SK-N-SH (cell line): ENCODE measurements at regions not wholly inside any gene's neighbourhood (a gene's known extent, or its start where the extent isn't known, plus 50 kb on each side); places are given as distances from the start of the nearest gene placed in this dataset.

Source experiments
- JUND ChIP-seq: IDR thresholded peaks from 2 replicates; pipeline ENCODE4 v1.4.0; 2012
- MEF2A ChIP-seq: IDR thresholded peaks from 2 replicates; pipeline ENCODE4 v1.4.0; 2012; ENCODE audit warnings: low read depth, borderline replicate concordance
- MXI1 ChIP-seq: IDR thresholded peaks from 2 replicates; pipeline ENCODE4 v1.6.1; 2012; ENCODE audit warnings: mild to moderate bottlenecking, low read depth, low read length, improper control_type of control experiment
- SIN3A ChIP-seq: IDR thresholded peaks from 2 replicates; pipeline ENCODE4 v1.6.1; 2012; ENCODE audit warnings: low read depth, mild to moderate bottlenecking, low read length, moderate library complexity, borderline replicate concordance
- TAF1 ChIP-seq: IDR thresholded peaks from 2 replicates; pipeline ENCODE4 v1.6.1; 2012; ENCODE audit warnings: low read depth, mild to moderate bottlenecking, low read length, moderate library complexity, borderline replicate concordance
- USF2 ChIP-seq: fragments of 150-350 bp; IDR thresholded peaks from 2 replicates; pipeline ENCODE4 v1.6.1; 2017; ENCODE audit warnings: antibody characterized with exemption, low read length, low read depth, borderline replicate concordance
- TF ChIP-seq, protein P1 (sequence below): fragments of 200-600 bp; sonication (generic); IDR thresholded peaks from 2 replicates; pipeline ENCODE4 v1.6.1; 2017; ENCODE audit warnings: antibody characterized with exemption, mild to moderate bottlenecking, moderate library complexity

GRCh38 chr21:28396421-28396820 lies 596.3 kb downstream of the LTN1 start:
- no peak for TF ChIP-seq MEF2A
- TF ChIP-seq, protein P1, sequence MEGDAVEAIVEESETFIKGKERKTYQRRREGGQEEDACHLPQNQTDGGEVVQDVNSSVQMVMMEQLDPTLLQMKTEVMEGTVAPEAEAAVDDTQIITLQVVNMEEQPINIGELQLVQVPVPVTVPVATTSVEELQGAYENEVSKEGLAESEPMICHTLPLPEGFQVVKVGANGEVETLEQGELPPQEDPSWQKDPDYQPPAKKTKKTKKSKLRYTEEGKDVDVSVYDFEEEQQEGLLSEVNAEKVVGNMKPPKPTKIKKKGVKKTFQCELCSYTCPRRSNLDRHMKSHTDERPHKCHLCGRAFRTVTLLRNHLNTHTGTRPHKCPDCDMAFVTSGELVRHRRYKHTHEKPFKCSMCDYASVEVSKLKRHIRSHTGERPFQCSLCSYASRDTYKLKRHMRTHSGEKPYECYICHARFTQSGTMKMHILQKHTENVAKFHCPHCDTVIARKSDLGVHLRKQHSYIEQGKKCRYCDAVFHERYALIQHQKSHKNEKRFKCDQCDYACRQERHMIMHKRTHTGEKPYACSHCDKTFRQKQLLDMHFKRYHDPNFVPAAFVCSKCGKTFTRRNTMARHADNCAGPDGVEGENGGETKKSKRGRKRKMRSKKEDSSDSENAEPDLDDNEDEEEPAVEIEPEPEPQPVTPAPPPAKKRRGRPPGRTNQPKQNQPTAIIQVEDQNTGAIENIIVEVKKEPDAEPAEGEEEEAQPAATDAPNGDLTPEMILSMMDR, result no peak
- TF ChIP-seq USF2, result no peak
- no peak for TF ChIP-seq TAF1
- TF ChIP-seq SIN3A, result no peak
- TF ChIP-seq JUND, result no peak
- TF ChIP-seq MXI1, result no peak
